Omental fat pad (tissue), 3 donors: ENCODE measurements at regions not wholly inside any gene's neighbourhood (a gene's known extent, or its start where the extent isn't known, plus 50 kb on each side); places are given as distances from the start of the nearest gene placed in this dataset.

ENCODE experiments used
- ATAC-seq: fragments of 150-250 bp; one replicate; pipeline ENCODE4 v1.9.1; 2016; ENCODE audit warnings: mild to moderate bottlenecking, moderate library complexity; ENCODE audit not compliant: low FRiP score
- DNase-seq: peaks from one replicate; pipeline ENCODE4 v3.0.0-alpha.2; 2019; ENCODE audit warnings: low spot score
- CTCF ChIP-seq, 3 donors: fragments of 450-650 bp; IDR thresholded peaks; one replicate each; pipeline ENCODE4 v1.5.1; 2016 to 2017; ENCODE audit warnings: antibody characterized with exemption in 3 of 3, mild to moderate bottlenecking in 3 of 3, moderate library complexity in 2 of 3

- DNase-seq (no peak), ATAC-seq (no peak)
Measured at GRCh38 chr19:28636016-28636629, 576.8 kb downstream of the UQCRFS1 start.

DNA sequence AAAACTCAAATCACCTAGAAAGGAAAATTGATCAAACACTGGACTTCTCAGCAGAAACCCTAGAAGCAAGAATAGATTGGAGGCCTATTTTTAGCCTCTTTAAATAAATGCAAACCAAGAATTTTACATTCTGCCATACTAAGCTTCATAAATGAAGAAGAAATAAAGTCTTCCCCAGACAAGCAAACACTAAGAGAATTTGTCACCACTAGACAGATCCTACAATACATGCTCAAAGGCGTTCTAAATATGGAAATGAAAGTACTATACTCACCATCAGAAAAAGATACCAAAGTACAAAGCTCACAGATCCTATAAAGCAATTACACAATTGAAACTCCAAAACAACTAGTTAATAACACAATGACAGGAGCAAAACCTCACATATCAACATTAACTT is 578.1 kb downstream of the UQCRFS1 start:
- DNase-seq (no peak), ATAC-seq (no peak)
- no peak for TF ChIP-seq CTCF (IDR thresholded peaks at IDR 0.05)

More at GRCh38 chr19:28636016-28636629, 576.8 kb downstream of the UQCRFS1 start:
- TF ChIP-seq CTCF (IDR thresholded peaks at IDR 0.05) = no peak

DNA sequence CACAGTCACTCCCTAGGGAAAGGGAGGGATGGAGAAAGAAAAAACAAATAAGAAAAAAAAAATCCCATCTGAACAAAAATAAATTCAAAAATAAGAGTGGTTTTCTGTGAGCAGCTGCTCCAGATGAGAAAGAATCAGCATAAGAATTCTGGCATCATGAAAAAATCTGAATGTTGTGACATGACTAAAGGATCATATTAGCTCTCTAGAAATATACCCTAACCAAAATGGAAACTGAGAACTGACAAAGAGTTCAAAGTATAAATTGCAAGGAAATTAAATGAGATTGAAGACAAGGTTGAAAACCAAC is 579.0 kb downstream of the UQCRFS1 start:
- ATAC-seq (no peak), DNase-seq (no peak)
- TF ChIP-seq CTCF (IDR thresholded peaks at IDR 0.05) = no peak

DNA sequence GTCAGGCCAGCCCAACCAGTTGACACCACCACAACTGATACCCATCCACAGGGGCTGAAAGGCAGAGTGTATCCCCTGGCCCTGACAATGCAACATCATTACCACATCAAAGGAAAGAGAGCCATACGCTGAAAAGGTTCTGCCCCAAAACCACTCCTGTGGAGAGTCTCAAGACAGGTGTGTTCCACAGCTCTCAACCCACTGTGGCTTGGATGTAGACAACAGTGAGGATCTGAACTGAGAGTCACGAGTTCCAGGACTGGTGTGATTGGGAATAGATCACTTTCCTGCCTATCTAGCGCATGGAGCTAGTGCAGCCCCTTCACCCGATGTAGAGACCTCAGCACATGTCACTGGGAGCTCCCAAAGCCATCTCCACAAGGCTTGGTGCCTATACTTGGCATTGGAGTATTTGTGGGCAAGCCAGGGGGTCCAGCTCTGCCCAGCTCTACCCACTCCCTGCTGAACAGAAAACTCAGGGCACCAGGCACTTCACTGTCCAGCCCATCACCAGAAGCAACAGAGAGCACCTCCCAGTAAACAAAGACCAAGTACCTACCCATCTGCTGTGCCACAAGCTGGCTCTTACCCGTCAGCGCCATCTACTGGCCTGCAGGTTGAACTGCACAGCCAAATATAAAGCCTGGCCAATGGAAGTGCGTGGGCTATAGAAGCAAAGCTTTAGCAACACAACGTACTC is 579.5 kb downstream of the UQCRFS1 start:
- DNase-seq (no peak), ATAC-seq (peak; percentile 62)
- TF ChIP-seq CTCF (IDR thresholded peaks at IDR 0.05) = peak in 1 of 3 donors; percentile 32

DNA sequence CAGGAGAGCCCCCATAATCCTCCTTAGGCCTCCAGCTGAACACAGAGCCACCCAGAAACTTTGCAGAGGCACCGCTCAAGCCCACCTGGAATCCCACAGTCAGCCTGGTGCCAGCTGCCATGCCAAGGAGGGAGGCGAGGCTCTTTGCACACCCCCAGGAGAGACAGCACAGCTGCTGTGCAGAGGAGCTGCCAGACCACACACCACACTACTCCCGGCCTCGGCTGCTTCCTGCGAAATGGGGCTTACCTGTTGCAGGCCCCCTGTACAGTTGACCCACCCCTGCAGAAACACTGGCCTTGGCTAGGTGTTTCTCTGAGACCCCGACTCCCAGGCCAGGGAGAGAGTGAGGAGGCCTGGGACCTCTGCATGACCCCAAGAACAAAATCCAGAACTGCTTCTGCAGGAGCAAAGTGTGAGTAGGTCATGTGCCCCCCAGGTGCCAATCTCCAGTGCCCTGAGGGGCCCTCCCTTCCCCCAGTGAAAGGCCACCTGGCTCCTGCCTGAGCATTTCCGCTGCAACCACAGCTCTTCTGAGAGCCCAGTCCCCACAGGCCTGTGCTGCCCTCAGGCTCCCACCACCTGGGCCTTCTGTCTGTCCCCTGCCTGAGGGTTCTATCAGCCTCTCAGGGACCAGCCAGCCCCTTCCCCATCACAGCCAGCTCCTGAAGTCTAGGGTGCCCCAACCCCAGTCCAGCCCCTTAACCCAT is 580.4 kb downstream of the UQCRFS1 start:
- ATAC-seq (no peak), DNase-seq (no peak)
- no peak for TF ChIP-seq CTCF (IDR thresholded peaks at IDR 0.05)

GRCh38 chr19:28631961-28632360 is 581.0 kb downstream of the UQCRFS1 start:
- no peak for TF ChIP-seq CTCF (IDR thresholded peaks at IDR 0.05)
- ATAC-seq (no peak), DNase-seq (no peak)
